HepG2 (cell line): ENCODE measurements at regions not wholly inside any gene's neighbourhood (a gene's known extent, or its start where the extent isn't known, plus 50 kb on each side); places are given as distances from the start of the nearest gene placed in this dataset.

ENCODE experiments used
- CTCF ChIP-seq: sonication (generic); formaldehyde crosslinking; IDR thresholded peaks from 2 replicates; pipeline ENCODE4 v1.5.0; 2020; ENCODE audit warnings: mild to moderate bottlenecking, missing genetic modification reagents, moderate library complexity
- TF ChIP-seq, protein P1 (sequence below): sonication (generic); formaldehyde crosslinking; IDR thresholded peaks from 2 replicates; pipeline ENCODE4 v1.4.0; 2020; ENCODE audit warnings: low read depth, missing genetic modification reagents

DNA sequence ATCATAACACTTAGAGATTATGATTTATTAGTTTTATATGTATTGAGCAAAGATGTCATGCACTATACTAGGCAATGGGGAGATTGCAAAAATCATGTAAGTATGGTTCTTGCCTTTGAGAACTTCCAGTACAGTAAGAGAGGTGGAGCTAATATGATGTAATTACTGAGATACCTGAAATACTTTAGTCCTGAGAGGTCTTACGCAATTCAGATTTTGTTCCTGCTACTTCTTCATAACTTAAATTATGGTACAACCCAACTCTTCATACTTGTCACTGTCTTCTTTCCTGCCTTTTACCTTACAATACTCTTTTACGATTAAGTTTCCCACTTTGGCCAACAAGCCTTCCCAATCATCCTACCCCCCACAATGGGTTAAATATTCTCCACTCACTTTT, 564.2 kb upstream of the PITX2 start:
- TF ChIP-seq, protein P1, sequence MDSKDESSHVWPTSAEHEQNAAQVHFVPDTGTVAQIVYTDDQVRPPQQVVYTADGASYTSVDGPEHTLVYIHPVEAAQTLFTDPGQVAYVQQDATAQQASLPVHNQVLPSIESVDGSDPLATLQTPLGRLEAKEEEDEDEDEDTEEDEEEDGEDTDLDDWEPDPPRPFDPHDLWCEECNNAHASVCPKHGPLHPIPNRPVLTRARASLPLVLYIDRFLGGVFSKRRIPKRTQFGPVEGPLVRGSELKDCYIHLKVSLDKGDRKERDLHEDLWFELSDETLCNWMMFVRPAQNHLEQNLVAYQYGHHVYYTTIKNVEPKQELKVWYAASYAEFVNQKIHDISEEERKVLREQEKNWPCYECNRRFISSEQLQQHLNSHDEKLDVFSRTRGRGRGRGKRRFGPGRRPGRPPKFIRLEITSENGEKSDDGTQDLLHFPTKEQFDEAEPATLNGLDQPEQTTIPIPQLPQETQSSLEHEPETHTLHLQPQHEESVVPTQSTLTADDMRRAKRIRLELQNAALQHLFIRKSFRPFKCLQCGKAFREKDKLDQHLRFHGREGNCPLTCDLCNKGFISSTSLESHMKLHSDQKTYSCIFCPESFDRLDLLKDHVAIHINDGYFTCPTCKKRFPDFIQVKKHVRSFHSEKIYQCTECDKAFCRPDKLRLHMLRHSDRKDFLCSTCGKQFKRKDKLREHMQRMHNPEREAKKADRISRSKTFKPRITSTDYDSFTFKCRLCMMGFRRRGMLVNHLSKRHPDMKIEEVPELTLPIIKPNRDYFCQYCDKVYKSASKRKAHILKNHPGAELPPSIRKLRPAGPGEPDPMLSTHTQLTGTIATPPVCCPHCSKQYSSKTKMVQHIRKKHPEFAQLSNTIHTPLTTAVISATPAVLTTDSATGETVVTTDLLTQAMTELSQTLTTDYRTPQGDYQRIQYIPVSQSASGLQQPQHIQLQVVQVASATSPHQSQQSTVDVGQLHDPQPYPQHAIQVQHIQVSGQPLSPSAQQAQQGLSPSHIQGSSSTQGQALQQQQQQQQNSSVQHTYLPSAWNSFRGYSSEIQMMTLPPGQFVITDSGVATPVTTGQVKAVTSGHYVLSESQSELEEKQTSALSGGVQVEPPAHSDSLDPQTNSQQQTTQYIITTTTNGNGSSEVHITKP (CRISPR knock-in tag) = no peak
- TF ChIP-seq CTCF = no peak
